Muscle layer of colon (tissue), 2 donors: ENCODE measurements at regions not wholly inside any gene's neighbourhood (a gene's known extent, or its start where the extent isn't known, plus 50 kb on each side); places are given as distances from the start of the nearest gene placed in this dataset.

Experiments
- H3K27ac ChIP-seq: one replicate; pipeline ENCODE4 v1.7.0; 2013; ENCODE audit warnings: low read depth, mild to moderate bottlenecking, low read length, moderate library complexity
- H3K27me3 ChIP-seq, 2 donors: one replicate each; pipeline ENCODE4 v1.7.0; 2013; ENCODE audit warnings: low read length in 2 of 2, mild to moderate bottlenecking in 2 of 2; ENCODE audit not compliant: insufficient read depth in 2 of 2, control insufficient read depth in 1 of 2
- H3K36me3 ChIP-seq: one replicate; pipeline ENCODE4 v1.7.0; 2013; ENCODE audit warnings: mild to moderate bottlenecking, low read length; ENCODE audit not compliant: insufficient read depth
- H3K4me1 ChIP-seq: one replicate; pipeline ENCODE4 v1.7.0; 2013; ENCODE audit warnings: mild to moderate bottlenecking, low read length; ENCODE audit not compliant: insufficient read depth
- H3K4me3 ChIP-seq, 2 donors: one replicate each; pipeline ENCODE4 v1.7.0; 2013; ENCODE audit warnings: low read length in 2 of 2, low read depth in 1 of 2, mild to moderate bottlenecking in 1 of 2, moderate library complexity in 1 of 2
- H3K9ac ChIP-seq: one replicate; pipeline ENCODE4 v1.7.0; 2013; ENCODE audit warnings: low read length
- H3K9me3 ChIP-seq: one replicate; pipeline ENCODE4 v1.7.0; 2013; ENCODE audit warnings: mild to moderate bottlenecking, low read length
- donor health status: abdominal sarcoma.
- donor health status: Adenocarcinoma of cecum.

DNA sequence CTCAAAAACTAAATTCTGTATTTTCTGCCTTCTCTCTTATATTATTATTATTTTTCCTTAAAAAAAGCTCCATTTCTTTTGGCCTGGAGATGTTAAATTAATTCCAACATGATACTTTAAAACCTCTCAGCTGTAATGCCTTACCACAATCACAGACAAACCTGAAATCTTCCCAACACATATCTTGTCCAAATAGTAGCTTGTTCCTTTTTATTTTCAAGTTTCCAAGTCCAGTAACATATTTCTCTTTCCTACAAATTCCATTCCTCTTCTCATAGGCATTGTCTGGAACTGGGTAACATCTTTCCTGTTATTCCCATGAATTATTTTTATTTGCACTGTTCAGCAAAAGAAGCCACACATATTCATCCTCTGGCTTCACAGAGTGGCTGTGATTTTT lies 137.0 kb downstream of the SLITRK6 start:
- Histone ChIP-seq H3K4me1 (peaks cover 10% of the 10 kb centered on the region), H3K27me3 (no peaks in the 10 kb centered on the region), H3K27ac (no peak overlapping the region), H3K4me3 (no peak overlapping the region), H3K9ac (no peak overlapping the region), H3K36me3 (no peaks in the 10 kb centered on the region), H3K9me3 (peaks cover 4% of the 10 kb centered on the region)

DNA sequence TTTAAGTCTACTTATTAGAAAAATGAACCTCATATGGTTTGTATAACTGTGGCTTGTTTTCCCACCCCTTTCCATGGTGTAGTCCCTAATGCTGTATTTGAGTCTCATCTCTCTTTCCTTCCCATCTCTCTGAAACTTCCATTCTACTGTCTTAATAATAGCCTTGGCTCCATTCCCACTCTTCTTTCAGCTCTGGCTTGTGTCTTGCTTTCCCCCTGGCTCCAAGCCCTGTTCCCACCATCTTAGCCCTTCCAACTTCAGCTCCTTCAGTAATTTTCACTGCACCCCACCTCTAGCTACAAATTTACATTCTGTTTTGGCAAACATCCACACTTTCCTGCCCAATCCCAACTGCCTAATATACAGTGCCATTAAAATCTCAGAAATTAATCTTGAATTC lies 137.5 kb downstream of the SLITRK6 start:
- H3K4me1 ChIP-seq, result peaks cover 13% of the 10 kb centered on the region
- no peak overlapping the region for H3K27ac ChIP-seq
- H3K9me3 ChIP-seq, result peaks cover 4% of the 10 kb centered on the region
- H3K36me3 ChIP-seq, result no peaks in the 10 kb centered on the region
- H3K27me3 ChIP-seq, result no peaks in the 10 kb centered on the region
- H3K9ac ChIP-seq, result no peak overlapping the region
- no peak overlapping the region for H3K4me3 ChIP-seq

DNA sequence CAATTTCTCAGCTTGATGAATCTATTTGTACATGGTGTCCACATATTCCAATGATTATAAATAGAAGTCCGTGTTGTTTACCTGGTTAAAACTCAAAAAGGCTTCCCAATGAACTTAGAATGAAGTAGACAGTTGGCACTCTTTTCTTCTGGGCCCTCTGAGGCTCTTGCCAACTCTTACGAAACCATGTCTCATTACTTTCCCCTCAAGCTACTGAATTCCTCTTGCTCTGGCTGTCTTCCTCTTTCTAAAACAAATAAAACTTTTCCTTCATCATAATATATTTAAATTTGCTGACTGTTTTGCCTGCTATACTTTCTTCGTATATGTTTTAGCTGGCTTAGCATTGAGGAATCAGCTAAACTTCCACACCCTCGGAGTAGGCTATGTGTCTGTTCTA lies 139.7 kb downstream of the SLITRK6 start:
- Histone ChIP-seq H3K36me3 (no peaks in the 10 kb centered on the region), H3K27me3 (no peaks in the 10 kb centered on the region), H3K27ac (no peak overlapping the region), H3K9ac (no peak overlapping the region), H3K4me3 (no peak overlapping the region), H3K9me3 (peaks cover 4% of the 10 kb centered on the region), H3K4me1 (peaks cover 13% of the 10 kb centered on the region)

DNA sequence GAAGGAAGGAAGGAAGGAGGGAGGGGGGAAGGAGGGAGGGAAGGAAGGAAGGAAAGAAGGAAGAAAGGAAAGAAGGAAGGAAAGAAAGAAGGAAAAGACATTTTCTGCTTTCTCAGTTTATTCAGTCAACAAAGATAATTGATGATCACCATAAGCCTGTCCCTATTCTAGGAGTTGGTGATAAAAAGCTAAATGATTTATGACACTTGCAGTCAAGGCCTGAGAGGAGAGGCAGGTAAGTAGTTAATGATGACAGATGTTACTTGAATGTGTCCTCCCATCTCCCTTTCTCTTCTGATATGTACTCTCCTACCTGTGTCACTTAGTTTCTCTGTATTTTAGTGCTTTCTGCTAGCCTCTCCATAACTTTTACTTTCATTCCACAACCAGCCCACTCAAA lies 141.3 kb downstream of the SLITRK6 start:
- H3K4me1 ChIP-seq, result peaks cover 12% of the 10 kb centered on the region
- H3K36me3 ChIP-seq, result no peaks in the 10 kb centered on the region
- H3K9me3 ChIP-seq, result peaks cover 4% of the 10 kb centered on the region
- no peak overlapping the region for H3K9ac ChIP-seq
- no peak overlapping the region for H3K4me3 ChIP-seq
- H3K27ac ChIP-seq, result no peak overlapping the region
- no peaks in the 10 kb centered on the region for H3K27me3 ChIP-seq

DNA sequence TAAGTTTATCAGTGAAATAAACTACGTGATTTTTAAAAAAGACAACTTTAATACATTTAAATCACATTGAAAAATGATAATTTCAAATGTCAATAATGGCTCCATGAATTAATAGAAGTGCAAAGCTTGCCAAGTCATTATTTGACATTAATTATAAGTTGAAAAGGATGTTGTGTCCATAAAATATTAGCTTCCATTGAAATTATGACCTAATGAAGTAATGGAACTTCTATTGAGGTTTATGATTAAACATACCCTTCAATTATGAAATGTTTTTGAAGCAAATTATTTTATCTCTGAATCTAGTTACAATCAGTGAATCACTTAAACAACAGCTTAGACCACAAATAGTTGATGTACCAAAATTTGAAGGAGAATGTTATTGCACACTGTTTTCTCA lies 144.2 kb downstream of the SLITRK6 start:
- H3K9me3 ChIP-seq, result no peaks in the 10 kb centered on the region
- H3K9ac ChIP-seq, result no peak overlapping the region
- no peaks in the 10 kb centered on the region for H3K27me3 ChIP-seq
- no peak overlapping the region for H3K4me3 ChIP-seq
- H3K4me1 ChIP-seq, result peaks cover 4% of the 10 kb centered on the region
- H3K36me3 ChIP-seq, result no peaks in the 10 kb centered on the region
- no peak overlapping the region for H3K27ac ChIP-seq

DNA sequence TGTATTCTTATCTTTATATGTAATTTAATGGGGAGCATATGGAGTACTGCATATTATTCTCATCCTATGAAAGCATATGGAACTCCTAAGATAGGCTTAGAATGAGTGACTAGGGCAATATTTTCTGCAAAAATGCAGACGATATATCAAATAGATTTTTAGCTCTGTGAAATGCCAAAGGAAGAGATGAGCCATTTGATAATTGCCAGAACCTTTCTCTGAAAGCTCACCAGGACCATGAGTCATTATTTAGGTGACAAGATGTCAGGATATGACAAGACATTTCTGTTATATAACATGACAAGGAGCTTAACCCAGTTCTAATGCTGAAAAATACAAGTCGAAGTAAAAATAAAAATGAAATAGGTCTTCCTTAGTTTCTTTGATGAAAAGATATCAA lies 145.0 kb downstream of the SLITRK6 start:
- peaks cover 4% of the 10 kb centered on the region for H3K4me1 ChIP-seq
- no peaks in the 10 kb centered on the region for H3K9me3 ChIP-seq
- no peaks in the 10 kb centered on the region for H3K36me3 ChIP-seq
- H3K27ac ChIP-seq, result no peak overlapping the region
- no peaks in the 10 kb centered on the region for H3K27me3 ChIP-seq
- no peak overlapping the region for H3K4me3 ChIP-seq
- no peak overlapping the region for H3K9ac ChIP-seq

DNA sequence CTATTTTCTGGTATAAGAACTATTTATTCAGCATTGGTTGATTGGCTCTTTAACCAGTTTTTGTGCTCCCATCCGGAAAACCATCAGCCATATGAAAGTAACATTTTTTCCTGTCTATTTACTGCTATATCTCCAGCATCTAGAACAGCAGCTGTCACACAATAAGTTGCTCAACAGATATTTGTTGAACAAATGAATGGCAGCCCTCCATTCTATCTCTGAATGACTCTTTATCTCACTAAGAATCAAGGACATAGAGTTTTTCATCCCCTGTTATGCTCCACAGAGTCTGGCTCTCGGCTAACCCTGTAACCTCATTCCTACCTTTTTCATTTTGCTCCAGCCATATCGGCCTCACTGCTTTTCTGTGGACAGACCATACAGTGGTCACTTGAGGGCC lies 145.5 kb downstream of the SLITRK6 start:
- no peak overlapping the region for H3K9ac ChIP-seq
- peaks cover 4% of the 10 kb centered on the region for H3K4me1 ChIP-seq
- no peak overlapping the region for H3K4me3 ChIP-seq
- H3K27ac ChIP-seq, result no peak overlapping the region
- no peaks in the 10 kb centered on the region for H3K36me3 ChIP-seq
- H3K27me3 ChIP-seq, result no peaks in the 10 kb centered on the region
- no peaks in the 10 kb centered on the region for H3K9me3 ChIP-seq

DNA sequence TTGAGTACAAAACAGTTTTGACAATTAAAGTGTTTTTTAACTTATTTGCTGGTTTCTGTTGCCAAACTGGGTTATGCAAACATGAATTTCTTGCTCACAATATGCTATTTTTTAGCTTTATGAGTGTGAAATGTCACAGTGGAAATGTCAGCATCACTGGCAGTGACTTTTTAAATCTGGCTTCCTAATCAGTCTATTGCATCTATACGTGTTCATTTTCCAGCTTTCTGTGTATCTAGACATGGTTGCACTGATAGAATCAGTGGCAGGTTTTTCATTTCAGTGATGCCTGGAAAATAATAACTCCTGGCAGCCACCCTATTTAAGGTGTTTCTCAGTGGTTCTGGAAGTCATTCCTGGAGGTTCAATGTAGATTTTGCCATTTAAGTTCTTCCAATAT lies 146.7 kb downstream of the SLITRK6 start:
- peaks cover 4% of the 10 kb centered on the region for H3K4me1 ChIP-seq
- H3K36me3 ChIP-seq, result no peaks in the 10 kb centered on the region
- H3K4me3 ChIP-seq, result no peak overlapping the region
- H3K27me3 ChIP-seq, result no peaks in the 10 kb centered on the region
- H3K9me3 ChIP-seq, result no peaks in the 10 kb centered on the region
- no peak overlapping the region for H3K9ac ChIP-seq
- H3K27ac ChIP-seq, result no peak overlapping the region

DNA sequence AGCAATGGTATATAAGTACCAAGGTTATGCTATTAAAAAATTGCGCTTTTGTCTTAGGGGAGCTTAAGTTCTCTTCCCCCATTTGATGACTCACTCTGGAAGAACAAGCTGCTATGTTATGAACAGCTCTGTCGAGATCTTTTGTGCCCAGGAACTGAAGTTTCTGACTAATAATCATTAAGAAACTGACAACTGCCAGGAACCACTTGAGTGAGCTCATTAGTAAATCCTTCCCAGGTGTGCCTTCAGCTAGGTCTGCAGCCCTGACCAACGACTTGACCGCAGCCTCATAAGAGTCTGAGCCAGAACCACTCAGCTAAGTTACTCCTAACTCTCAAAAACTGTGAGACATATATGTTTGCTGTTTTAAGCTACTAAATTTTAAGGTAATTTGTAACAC lies 147.8 kb downstream of the SLITRK6 start:
- no peak overlapping the region for H3K27ac ChIP-seq
- no peaks in the 10 kb centered on the region for H3K36me3 ChIP-seq
- no peaks in the 10 kb centered on the region for H3K27me3 ChIP-seq
- no peak overlapping the region for H3K4me3 ChIP-seq
- no peaks in the 10 kb centered on the region for H3K4me1 ChIP-seq
- H3K9me3 ChIP-seq, result no peaks in the 10 kb centered on the region
- H3K9ac ChIP-seq, result no peak overlapping the region

DNA sequence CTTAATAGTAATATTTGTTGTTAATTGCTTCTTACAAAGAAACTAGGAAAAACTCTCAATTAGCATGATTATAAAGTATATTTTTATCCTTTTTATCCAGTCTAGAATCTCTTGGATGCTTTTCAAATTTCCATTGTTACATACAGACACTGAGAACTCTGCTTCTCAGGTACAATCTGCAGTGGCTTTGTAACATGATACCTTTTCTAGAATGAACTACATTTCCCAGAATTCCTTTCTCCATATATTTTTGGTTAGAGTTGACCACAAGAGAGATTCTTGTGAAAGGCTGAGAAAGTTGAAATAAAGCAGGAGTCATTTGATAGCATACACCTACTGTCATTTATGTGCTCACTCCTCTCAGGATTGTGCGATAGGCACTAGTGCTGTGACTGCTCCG lies 148.6 kb downstream of the SLITRK6 start:
- Histone ChIP-seq H3K36me3 (no peaks in the 10 kb centered on the region), H3K9ac (no peak overlapping the region), H3K4me1 (no peaks in the 10 kb centered on the region), H3K27me3 (no peaks in the 10 kb centered on the region), H3K9me3 (no peaks in the 10 kb centered on the region), H3K4me3 (no peak overlapping the region), H3K27ac (no peak overlapping the region)

DNA sequence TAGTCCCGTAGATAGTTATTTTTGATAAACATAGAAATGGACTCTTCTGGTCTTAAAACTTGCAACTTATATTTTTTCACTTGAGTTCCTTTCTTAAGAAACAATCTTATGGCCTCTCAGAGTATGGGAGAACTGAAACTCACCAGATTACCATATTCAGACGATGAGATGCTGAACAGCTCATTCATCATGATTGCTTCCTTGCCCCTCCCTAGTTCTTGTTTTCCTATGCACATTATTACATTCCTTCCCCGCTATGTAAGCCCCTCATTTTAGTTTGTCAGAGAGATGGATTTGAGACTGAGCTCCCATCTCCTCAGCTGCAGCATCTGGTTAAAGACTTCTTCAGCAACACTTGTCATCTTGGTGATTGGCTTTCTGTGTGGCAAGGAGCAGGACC lies 158.5 kb downstream of the SLITRK6 start:
- Histone ChIP-seq H3K27ac (no peak overlapping the region), H3K4me3 (no peak overlapping the region), H3K4me1 (no peaks in the 10 kb centered on the region), H3K9ac (no peak overlapping the region), H3K36me3 (no peaks in the 10 kb centered on the region), H3K9me3 (no peaks in the 10 kb centered on the region), H3K27me3 (no peaks in the 10 kb centered on the region)

DNA sequence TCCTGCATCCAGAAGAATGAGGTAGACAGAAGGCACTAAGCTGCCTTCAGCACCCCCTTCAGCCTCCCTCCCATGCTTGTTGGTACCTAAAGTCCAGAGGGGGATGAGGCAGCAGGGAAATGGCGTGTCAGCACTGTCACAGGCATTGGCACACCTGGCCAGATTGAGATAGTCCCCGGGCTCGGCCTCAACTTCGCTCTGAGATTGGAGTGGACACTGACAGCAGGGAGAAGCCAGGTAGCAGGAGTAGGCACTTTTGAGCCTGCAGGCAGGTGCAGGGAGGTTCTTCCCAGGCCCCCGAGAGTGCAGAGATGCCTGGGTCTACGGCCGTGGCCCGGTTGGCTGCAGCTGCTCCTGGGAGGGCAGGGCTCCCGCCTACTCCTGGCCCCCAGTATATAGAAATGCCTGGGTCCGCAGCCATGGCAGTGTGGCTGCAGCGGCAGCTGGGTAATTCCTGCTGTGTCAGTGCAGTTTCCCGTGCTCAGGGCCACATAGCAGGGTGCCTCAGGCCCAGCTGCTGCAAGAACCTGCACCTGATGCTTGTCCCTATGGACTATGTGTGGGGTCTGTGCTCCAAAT lies 160.3 kb downstream of the SLITRK6 start:
- no peaks in the 10 kb centered on the region for H3K4me1 ChIP-seq
- no peak overlapping the region for H3K4me3 ChIP-seq
- no peak overlapping the region for H3K27ac ChIP-seq
- H3K36me3 ChIP-seq, result no peaks in the 10 kb centered on the region
- H3K9ac ChIP-seq, result no peak overlapping the region
- no peaks in the 10 kb centered on the region for H3K27me3 ChIP-seq
- H3K9me3 ChIP-seq, result no peaks in the 10 kb centered on the region
